ENCODE measurements at regions not wholly inside any gene's neighbourhood (a gene's known extent, or its start where the extent isn't known, plus 50 kb on each side); places are given as distances from the start of the nearest gene placed in this dataset.

DNA sequence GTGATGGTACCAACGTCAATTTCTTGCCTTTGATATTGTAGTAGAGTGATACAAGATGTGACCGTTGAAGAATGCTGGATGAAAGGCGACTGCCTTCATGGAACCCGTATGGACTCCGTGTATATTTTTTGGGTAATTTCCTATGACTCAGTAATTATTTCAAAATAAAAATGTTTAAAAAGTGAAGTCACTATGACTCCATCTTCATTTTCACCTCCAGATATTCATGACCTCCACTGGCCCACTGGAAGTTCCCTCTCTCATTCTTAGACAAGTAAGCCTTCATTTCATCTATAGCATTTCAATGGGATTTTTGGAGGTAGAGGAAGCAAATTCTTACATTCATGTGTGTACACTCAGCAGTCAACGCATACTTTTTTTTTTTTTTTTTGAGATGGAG lies 111.8 kb upstream of the NUDT7 start:
- no peak overlapping the region for H3K27ac ChIP-seq (ENCODE audit: insufficient read depth, low read length, poor library complexity, severe bottlenecking)
- DNase-seq: no peak
- no peaks in the 10 kb centered on the region for H3K27me3 ChIP-seq (replicated peaks; ENCODE audit: control insufficient read depth, insufficient read depth, low read length, poor library complexity, severe bottlenecking)
- no peak overlapping the region for H3K4me3 ChIP-seq (ENCODE audit: insufficient read depth, low read depth, low read length, poor library complexity, severe bottlenecking)
- H3K4me1 ChIP-seq (ENCODE audit: control insufficient read depth, insufficient read depth, low read length, poor library complexity, severe bottlenecking): no peaks in the 10 kb centered on the region
- H3K9me3 ChIP-seq (ENCODE audit: control insufficient read depth, low read length): no peaks in the 10 kb centered on the region
- H3K36me3 ChIP-seq (ENCODE audit: control insufficient read depth, insufficient read depth, low read length): no peaks in the 10 kb centered on the region

DNA sequence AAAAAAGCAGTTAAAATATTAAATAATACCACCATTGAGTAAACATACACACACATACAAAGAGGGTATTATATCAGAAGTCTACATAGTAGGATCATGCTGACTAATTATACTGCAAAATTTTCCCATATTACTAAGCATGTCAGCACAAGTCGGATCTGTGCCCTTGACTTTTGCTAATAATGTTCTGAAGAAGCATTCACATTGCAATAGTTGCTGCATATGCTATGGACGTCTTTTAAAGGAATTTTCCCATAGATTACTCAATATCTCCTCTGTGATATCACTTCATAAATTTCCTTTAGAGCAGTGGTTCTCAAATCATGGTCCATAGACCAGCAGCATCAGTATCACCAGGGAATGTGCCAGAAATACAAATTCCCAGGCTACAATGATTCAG lies 110.9 kb upstream of the NUDT7 start:
- Histone ChIP-seq H3K4me3 (ENCODE audit: insufficient read depth, low read depth, low read length, poor library complexity, severe bottlenecking) (no peak overlapping the region), H3K36me3 (ENCODE audit: control insufficient read depth, insufficient read depth, low read length) (no peaks in the 10 kb centered on the region), H3K4me1 (ENCODE audit: control insufficient read depth, insufficient read depth, low read length, poor library complexity, severe bottlenecking) (no peaks in the 10 kb centered on the region), H3K27ac (ENCODE audit: insufficient read depth, low read length, poor library complexity, severe bottlenecking) (no peak overlapping the region), H3K9me3 (ENCODE audit: control insufficient read depth, low read length) (no peaks in the 10 kb centered on the region), H3K27me3 (replicated peaks; ENCODE audit: control insufficient read depth, insufficient read depth, low read length, poor library complexity, severe bottlenecking) (no peaks in the 10 kb centered on the region)
- DNase-seq: no peak

DNA sequence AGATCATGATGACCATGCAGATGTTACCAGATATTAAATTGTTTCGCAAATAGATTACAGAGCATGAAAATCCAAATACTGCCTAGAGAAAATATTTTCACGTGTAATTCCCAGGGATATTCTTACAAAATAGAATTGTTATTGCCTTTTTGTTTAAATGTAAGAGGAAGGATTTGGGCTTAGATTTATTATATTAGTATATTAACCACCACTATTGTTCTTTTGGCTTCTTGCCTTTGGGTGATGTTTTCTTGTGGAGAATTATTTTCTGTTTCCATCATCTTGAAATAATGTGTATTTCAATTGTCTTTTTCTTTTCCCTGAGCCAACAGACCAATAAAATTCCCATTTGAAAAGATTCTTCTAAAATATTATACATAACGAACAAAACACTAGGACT lies 109.7 kb upstream of the NUDT7 start:
- H3K27ac ChIP-seq (ENCODE audit: insufficient read depth, low read length, poor library complexity, severe bottlenecking): no peak overlapping the region
- DNase-seq: no peak
- H3K4me3 ChIP-seq (ENCODE audit: insufficient read depth, low read depth, low read length, poor library complexity, severe bottlenecking): no peak overlapping the region
- no peaks in the 10 kb centered on the region for H3K9me3 ChIP-seq (ENCODE audit: control insufficient read depth, low read length)
- H3K36me3 ChIP-seq (ENCODE audit: control insufficient read depth, insufficient read depth, low read length): no peaks in the 10 kb centered on the region
- no peaks in the 10 kb centered on the region for H3K27me3 ChIP-seq (replicated peaks; ENCODE audit: control insufficient read depth, insufficient read depth, low read length, poor library complexity, severe bottlenecking)
- H3K4me1 ChIP-seq (ENCODE audit: control insufficient read depth, insufficient read depth, low read length, poor library complexity, severe bottlenecking): no peaks in the 10 kb centered on the region

DNA sequence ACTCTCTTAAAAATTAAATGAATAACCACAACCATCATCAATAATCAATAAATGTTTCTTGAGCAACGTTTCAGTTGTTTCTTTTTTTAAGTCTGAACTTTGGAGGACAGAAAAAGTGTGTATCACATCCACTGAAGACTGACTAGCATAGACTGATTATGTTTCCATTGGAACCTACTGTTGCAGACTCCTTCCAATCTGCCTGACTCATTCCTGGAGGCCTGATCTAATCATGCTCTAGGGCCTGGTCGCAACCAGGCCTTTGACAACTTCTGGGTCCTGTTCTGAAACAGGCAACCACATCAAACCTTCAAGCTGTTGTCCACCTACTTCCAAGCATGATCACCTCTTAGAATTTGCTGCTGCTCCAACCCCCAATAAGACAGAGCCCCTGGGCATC lies 109.2 kb upstream of the NUDT7 start:
- no peaks in the 10 kb centered on the region for H3K4me1 ChIP-seq (ENCODE audit: control insufficient read depth, insufficient read depth, low read length, poor library complexity, severe bottlenecking)
- no peaks in the 10 kb centered on the region for H3K36me3 ChIP-seq (ENCODE audit: control insufficient read depth, insufficient read depth, low read length)
- no peak overlapping the region for H3K27ac ChIP-seq (ENCODE audit: insufficient read depth, low read length, poor library complexity, severe bottlenecking)
- no peak overlapping the region for H3K4me3 ChIP-seq (ENCODE audit: insufficient read depth, low read depth, low read length, poor library complexity, severe bottlenecking)
- H3K9me3 ChIP-seq (ENCODE audit: control insufficient read depth, low read length): no peaks in the 10 kb centered on the region
- DNase-seq: no peak
- H3K27me3 ChIP-seq (replicated peaks; ENCODE audit: control insufficient read depth, insufficient read depth, low read length, poor library complexity, severe bottlenecking): no peaks in the 10 kb centered on the region

DNA sequence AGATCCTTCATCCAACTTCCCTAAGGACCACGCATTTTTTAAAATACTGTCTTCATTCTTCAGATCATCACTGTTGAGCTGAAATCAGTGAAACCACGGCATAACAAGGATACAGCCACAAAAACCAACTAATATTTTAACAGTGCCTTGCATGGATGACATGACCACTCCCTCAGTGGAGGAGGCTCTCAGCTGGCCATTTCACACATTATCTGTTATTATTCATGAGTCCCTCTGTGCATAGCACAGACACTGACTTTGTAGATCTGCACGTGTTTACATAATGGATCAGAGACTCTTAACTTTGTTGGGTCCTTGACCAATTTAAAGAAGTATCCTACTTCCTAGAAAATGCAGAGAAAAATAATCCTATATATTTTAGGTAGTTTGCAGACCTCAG lies 104.8 kb upstream of the NUDT7 start:
- H3K9me3 ChIP-seq (ENCODE audit: control insufficient read depth, low read length): no peaks in the 10 kb centered on the region
- no peaks in the 10 kb centered on the region for H3K4me1 ChIP-seq (ENCODE audit: control insufficient read depth, insufficient read depth, low read length, poor library complexity, severe bottlenecking)
- DNase-seq: no peak
- no peak overlapping the region for H3K27ac ChIP-seq (ENCODE audit: insufficient read depth, low read length, poor library complexity, severe bottlenecking)
- no peaks in the 10 kb centered on the region for H3K27me3 ChIP-seq (replicated peaks; ENCODE audit: control insufficient read depth, insufficient read depth, low read length, poor library complexity, severe bottlenecking)
- no peaks in the 10 kb centered on the region for H3K36me3 ChIP-seq (ENCODE audit: control insufficient read depth, insufficient read depth, low read length)
- no peak overlapping the region for H3K4me3 ChIP-seq (ENCODE audit: insufficient read depth, low read depth, low read length, poor library complexity, severe bottlenecking)

DNA sequence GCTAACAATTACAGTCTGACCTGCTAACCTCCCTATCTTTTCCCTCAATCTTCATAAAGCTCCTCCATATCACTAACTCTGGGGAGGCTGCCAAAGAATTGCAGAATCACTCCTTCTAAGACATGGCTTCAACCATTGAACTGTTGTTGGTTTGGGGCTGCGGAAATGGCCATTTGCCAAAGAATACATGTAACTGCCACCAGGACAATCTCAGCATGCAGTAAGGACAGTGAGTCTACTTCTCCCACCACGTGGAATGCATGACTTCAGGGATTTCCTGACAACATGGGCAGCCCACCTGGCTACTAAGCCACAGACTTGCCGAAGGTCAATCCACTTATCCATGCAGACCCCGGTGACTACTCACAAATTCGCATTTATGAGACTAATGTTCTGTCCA lies 104.3 kb upstream of the NUDT7 start:
- H3K27ac ChIP-seq (ENCODE audit: insufficient read depth, low read length, poor library complexity, severe bottlenecking): no peak overlapping the region

DNA sequence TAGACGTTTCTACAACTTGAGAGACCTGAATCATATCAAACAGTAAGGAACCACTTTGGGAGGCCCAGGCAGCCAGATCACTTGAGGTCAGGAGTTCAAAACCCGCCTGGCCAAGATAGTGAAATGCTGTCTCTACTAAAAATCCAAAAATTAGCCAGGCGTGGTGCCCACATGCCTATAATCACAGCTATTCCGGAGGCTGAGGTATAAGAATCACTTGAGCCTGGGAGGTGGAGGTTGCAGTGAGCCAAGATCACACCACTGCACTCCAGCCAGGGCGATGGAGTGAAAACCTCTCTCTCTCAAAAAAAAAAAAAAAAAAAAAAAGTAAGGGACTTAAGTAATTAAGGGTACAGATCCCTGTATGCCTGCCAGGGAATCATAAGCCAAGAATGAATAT lies 103.4 kb upstream of the NUDT7 start:
- no peaks in the 10 kb centered on the region for H3K9me3 ChIP-seq (ENCODE audit: control insufficient read depth, low read length)

More for the DNA sequence above, 104.3 kb upstream of the NUDT7 start:
- no peaks in the 10 kb centered on the region for H3K27me3 ChIP-seq (replicated peaks; ENCODE audit: control insufficient read depth, insufficient read depth, low read length, poor library complexity, severe bottlenecking)
- H3K4me3 ChIP-seq (ENCODE audit: insufficient read depth, low read depth, low read length, poor library complexity, severe bottlenecking): no peak overlapping the region
- H3K36me3 ChIP-seq (ENCODE audit: control insufficient read depth, insufficient read depth, low read length): no peaks in the 10 kb centered on the region
- H3K4me1 ChIP-seq (ENCODE audit: control insufficient read depth, insufficient read depth, low read length, poor library complexity, severe bottlenecking): no peaks in the 10 kb centered on the region
- no peak for DNase-seq
- H3K9me3 ChIP-seq (ENCODE audit: control insufficient read depth, low read length): no peaks in the 10 kb centered on the region

DNA sequence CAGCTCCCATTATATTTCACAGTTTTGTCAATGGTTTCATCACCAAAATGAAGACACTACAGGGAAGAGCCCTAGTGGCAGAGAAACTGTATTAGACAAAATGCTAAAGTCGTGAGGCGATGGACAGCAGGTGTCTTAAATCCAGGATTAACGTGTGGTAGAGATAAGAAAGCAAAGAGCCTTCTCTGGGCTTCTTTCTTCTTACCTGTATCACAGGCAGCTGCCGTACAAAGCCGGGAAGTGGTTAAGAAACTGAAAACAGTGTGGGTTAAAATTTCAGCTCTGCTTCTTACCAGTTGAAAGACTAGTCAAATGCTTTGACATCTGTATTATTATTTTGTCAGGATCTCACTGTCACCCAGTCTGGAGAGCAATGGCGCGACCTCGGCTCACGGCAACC lies 98.2 kb upstream of the NUDT7 start:
- DNase-seq: no peak
- no peaks in the 10 kb centered on the region for H3K36me3 ChIP-seq (ENCODE audit: control insufficient read depth, insufficient read depth, low read length)
- H3K9me3 ChIP-seq (ENCODE audit: control insufficient read depth, low read length): no peaks in the 10 kb centered on the region
- no peaks in the 10 kb centered on the region for H3K4me1 ChIP-seq (ENCODE audit: control insufficient read depth, insufficient read depth, low read length, poor library complexity, severe bottlenecking)
- no peak overlapping the region for H3K27ac ChIP-seq (ENCODE audit: insufficient read depth, low read length, poor library complexity, severe bottlenecking)
- H3K27me3 ChIP-seq (replicated peaks; ENCODE audit: control insufficient read depth, insufficient read depth, low read length, poor library complexity, severe bottlenecking): peaks cover 2% of the 10 kb centered on the region
- no peak overlapping the region for H3K4me3 ChIP-seq (ENCODE audit: insufficient read depth, low read depth, low read length, poor library complexity, severe bottlenecking)

More for the DNA sequence above, 103.4 kb upstream of the NUDT7 start:
- Histone ChIP-seq H3K4me3 (ENCODE audit: insufficient read depth, low read depth, low read length, poor library complexity, severe bottlenecking) (no peak overlapping the region), H3K27ac (ENCODE audit: insufficient read depth, low read length, poor library complexity, severe bottlenecking) (no peak overlapping the region), H3K36me3 (ENCODE audit: control insufficient read depth, insufficient read depth, low read length) (no peaks in the 10 kb centered on the region), H3K4me1 (ENCODE audit: control insufficient read depth, insufficient read depth, low read length, poor library complexity, severe bottlenecking) (no peaks in the 10 kb centered on the region), H3K27me3 (replicated peaks; ENCODE audit: control insufficient read depth, insufficient read depth, low read length, poor library complexity, severe bottlenecking) (no peaks in the 10 kb centered on the region)
- no peak for DNase-seq

DNA sequence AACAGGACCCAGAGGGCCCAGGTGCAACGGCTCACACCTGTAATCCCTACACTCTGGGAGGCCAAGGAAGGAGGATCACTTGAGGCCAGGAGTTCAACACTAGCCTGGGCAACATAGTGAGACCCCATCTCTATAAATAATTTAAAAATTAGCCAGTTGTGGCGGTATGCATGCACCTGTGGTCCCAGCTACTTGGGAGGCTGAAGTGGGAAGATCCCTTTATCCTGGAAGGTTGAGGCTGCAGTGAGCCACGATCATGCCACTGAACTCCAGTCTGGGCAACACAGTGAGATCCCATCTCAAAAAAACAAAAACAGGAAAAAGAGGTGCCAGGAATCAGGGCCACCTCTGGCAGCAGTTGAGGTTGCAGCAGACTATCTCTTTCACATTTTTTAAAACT lies 85.7 kb upstream of the NUDT7 start:
- H3K36me3 ChIP-seq (ENCODE audit: control insufficient read depth, insufficient read depth, low read length): no peaks in the 10 kb centered on the region
- DNase-seq: no peak
- H3K27ac ChIP-seq (ENCODE audit: insufficient read depth, low read length, poor library complexity, severe bottlenecking): no peak overlapping the region
- no peak overlapping the region for H3K4me3 ChIP-seq (ENCODE audit: insufficient read depth, low read depth, low read length, poor library complexity, severe bottlenecking)
- no peaks in the 10 kb centered on the region for H3K4me1 ChIP-seq (ENCODE audit: control insufficient read depth, insufficient read depth, low read length, poor library complexity, severe bottlenecking)
- H3K9me3 ChIP-seq (ENCODE audit: control insufficient read depth, low read length): no peaks in the 10 kb centered on the region
- no peaks in the 10 kb centered on the region for H3K27me3 ChIP-seq (replicated peaks; ENCODE audit: control insufficient read depth, insufficient read depth, low read length, poor library complexity, severe bottlenecking)

DNA sequence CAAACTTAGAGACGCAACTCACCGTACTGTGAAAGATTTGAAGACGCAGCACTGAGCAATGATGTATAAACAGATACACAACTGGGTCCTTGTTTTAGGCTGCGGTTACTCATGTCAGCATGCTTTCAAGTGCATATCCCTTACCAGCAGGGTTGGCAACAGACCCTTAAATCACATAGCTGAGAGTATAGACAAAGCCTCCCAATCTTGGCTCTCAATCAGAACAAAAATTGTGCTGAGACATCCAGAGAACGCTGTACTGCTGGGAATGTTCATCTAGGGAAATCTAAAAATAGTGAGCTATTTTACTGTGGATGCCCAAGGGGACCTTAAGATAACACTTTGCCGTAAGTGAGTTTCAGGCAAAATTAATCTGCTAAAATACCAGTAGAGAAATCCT lies 84.4 kb upstream of the NUDT7 start:
- Histone ChIP-seq H3K4me3 (ENCODE audit: insufficient read depth, low read depth, low read length, poor library complexity, severe bottlenecking) (no peak overlapping the region), H3K9me3 (ENCODE audit: control insufficient read depth, low read length) (no peaks in the 10 kb centered on the region), H3K27ac (ENCODE audit: insufficient read depth, low read length, poor library complexity, severe bottlenecking) (no peak overlapping the region), H3K36me3 (ENCODE audit: control insufficient read depth, insufficient read depth, low read length) (no peaks in the 10 kb centered on the region), H3K4me1 (ENCODE audit: control insufficient read depth, insufficient read depth, low read length, poor library complexity, severe bottlenecking) (no peaks in the 10 kb centered on the region), H3K27me3 (replicated peaks; ENCODE audit: control insufficient read depth, insufficient read depth, low read length, poor library complexity, severe bottlenecking) (no peaks in the 10 kb centered on the region)
- no peak for DNase-seq

DNA sequence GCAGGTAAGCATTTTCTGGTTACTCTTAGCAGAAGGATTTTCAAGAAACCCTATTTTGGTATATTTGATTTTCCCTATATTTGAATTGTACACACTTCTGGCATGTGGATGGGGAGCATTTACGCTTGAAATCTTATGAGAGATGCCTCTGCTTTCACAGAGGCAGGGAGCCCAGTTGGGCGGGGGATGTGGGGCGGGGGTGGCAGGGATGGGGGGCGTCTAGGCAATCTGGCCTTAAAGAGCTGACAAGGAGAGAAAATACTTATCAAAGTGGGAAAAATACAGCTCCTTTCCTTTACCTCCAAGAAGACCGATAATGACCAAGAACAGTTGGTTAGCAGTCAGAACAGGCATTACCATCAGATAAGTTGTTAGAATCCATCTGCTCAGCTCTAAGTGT lies 79.1 kb upstream of the NUDT7 start:
- no peaks in the 10 kb centered on the region for H3K9me3 ChIP-seq (ENCODE audit: control insufficient read depth, low read length)
- H3K4me1 ChIP-seq (ENCODE audit: control insufficient read depth, insufficient read depth, low read length, poor library complexity, severe bottlenecking): no peaks in the 10 kb centered on the region
- DNase-seq: no peak
- no peak overlapping the region for H3K27ac ChIP-seq (ENCODE audit: insufficient read depth, low read length, poor library complexity, severe bottlenecking)
- no peaks in the 10 kb centered on the region for H3K27me3 ChIP-seq (replicated peaks; ENCODE audit: control insufficient read depth, insufficient read depth, low read length, poor library complexity, severe bottlenecking)
- H3K36me3 ChIP-seq (ENCODE audit: control insufficient read depth, insufficient read depth, low read length): no peaks in the 10 kb centered on the region
- no peak overlapping the region for H3K4me3 ChIP-seq (ENCODE audit: insufficient read depth, low read depth, low read length, poor library complexity, severe bottlenecking)

All from effector memory CD4-positive, alpha-beta T cell (primary cell).